SK-N-SH (cell line): ENCODE measurements at regions not wholly inside any gene's neighbourhood (a gene's known extent, or its start where the extent isn't known, plus 50 kb on each side); places are given as distances from the start of the nearest gene placed in this dataset.

ENCODE experiments used
- CTCF ChIP-seq: fragments of 200-600 bp; sonication (generic); IDR thresholded peaks from 2 replicates; pipeline ENCODE4 v1.6.1; 2017; ENCODE audit warnings: antibody characterized with exemption, mild to moderate bottlenecking, moderate library complexity
- FOSL2 ChIP-seq: IDR thresholded peaks from 2 replicates; pipeline ENCODE4 v1.4.0; 2012; ENCODE audit warnings: low read depth, mild to moderate bottlenecking, moderate library complexity, borderline replicate concordance
- FOXJ3 ChIP-seq: sonication (generic); formaldehyde crosslinking; IDR thresholded peaks from 2 replicates; pipeline ENCODE4 v1.5.1; 2020; ENCODE audit warnings: mild to moderate bottlenecking, missing genetic modification reagents
- MXI1 ChIP-seq: IDR thresholded peaks from 2 replicates; pipeline ENCODE4 v1.6.1; 2012; ENCODE audit warnings: mild to moderate bottlenecking, low read depth, low read length, improper control_type of control experiment
- NRF1 ChIP-seq: IDR thresholded peaks from 2 replicates; pipeline ENCODE4 v1.6.1; 2012; ENCODE audit warnings: low read depth, mild to moderate bottlenecking, low read length
- POLR2AphosphoS5 ChIP-seq: IDR thresholded peaks from 2 replicates; pipeline ENCODE4 v1.6.1; 2012; ENCODE audit warnings: low read depth, low read length
- RCOR1 ChIP-seq: fragments of 150-350 bp; IDR thresholded peaks from 2 replicates; pipeline ENCODE4 v1.6.1; 2017; ENCODE audit warnings: antibody characterized with exemption, low read length
- RXRA ChIP-seq: IDR thresholded peaks from 2 replicates; pipeline ENCODE4 v1.4.0; 2012; ENCODE audit warnings: low read depth, mild to moderate bottlenecking, borderline replicate concordance
- TAF1 ChIP-seq: IDR thresholded peaks from 2 replicates; pipeline ENCODE4 v1.6.1; 2012; ENCODE audit warnings: low read depth, mild to moderate bottlenecking, low read length, moderate library complexity, borderline replicate concordance

- TF ChIP-seq FOSL2 (no peak), CTCF (no peak), RXRA (no peak), TAF1 (no peak), MXI1 (no peak), RCOR1 (no peak), NRF1 (no peak), POLR2AphosphoS5 (no peak), FOXJ3 (CRISPR knock-in tag) (no peak)
Observed at GRCh38 chr2:12882393-12882792, 165.7 kb downstream of the TRIB2 start.
